ENCODE measurements at regions not wholly inside any gene's neighbourhood (a gene's known extent, or its start where the extent isn't known, plus 50 kb on each side); places are given as distances from the start of the nearest gene placed in this dataset.

DNA sequence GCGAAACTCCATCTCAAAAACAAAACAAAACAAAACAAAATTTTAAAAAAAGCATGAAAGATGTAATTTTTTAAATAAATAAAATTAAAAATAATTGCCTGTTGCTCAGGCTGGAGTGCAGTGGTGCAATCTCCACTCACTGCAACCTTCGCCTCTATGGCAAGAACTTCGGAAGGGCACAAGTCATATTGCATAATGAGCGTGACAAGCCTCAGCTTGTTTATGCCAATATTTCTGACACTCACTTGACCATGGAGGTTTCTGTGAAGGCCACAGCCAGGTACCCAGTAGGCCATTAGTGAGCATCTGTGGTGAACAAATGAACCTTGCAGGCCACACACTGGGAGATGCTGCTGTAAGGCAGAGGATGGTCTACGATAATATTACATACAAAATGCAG is 106.1 kb upstream of the KMT2C start:
- TF ChIP-seq, protein P1, sequence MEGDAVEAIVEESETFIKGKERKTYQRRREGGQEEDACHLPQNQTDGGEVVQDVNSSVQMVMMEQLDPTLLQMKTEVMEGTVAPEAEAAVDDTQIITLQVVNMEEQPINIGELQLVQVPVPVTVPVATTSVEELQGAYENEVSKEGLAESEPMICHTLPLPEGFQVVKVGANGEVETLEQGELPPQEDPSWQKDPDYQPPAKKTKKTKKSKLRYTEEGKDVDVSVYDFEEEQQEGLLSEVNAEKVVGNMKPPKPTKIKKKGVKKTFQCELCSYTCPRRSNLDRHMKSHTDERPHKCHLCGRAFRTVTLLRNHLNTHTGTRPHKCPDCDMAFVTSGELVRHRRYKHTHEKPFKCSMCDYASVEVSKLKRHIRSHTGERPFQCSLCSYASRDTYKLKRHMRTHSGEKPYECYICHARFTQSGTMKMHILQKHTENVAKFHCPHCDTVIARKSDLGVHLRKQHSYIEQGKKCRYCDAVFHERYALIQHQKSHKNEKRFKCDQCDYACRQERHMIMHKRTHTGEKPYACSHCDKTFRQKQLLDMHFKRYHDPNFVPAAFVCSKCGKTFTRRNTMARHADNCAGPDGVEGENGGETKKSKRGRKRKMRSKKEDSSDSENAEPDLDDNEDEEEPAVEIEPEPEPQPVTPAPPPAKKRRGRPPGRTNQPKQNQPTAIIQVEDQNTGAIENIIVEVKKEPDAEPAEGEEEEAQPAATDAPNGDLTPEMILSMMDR (IDR thresholded peaks at IDR 0.05), result no peak
- TF ChIP-seq POLR2AphosphoS5 (IDR thresholded peaks at IDR 0.05), result no peak
- TF ChIP-seq EP300 (IDR thresholded peaks at IDR 0.05), result no peak

Data from gastroesophageal sphincter (tissue), 3 donors.